Adrenal gland (tissue), 9 donors: ENCODE measurements at regions not wholly inside any gene's neighbourhood (a gene's known extent, or its start where the extent isn't known, plus 50 kb on each side); places are given as distances from the start of the nearest gene placed in this dataset.

Experiments
- DNase-seq, 7 donors: peaks; one replicate each; pipeline ENCODE4 v3.0.0-alpha.2; 2019 to 2020
- H3K27ac ChIP-seq, 5 donors: fragments of 200-600 bp; sonication (generic) in 4 of 5; 1 replicate in 3 of 5; 2 replicates in 2 of 5; pipeline versions ENCODE4 v1.5.1 to v1.8.0; 2016 to 2020; ENCODE audit warnings: mild to moderate bottlenecking in 1 of 5
- H3K27me3 ChIP-seq: fragments of 200-600 bp; 2 replicates; pipeline ENCODE4 v1.8.0; 2021
- H3K36me3 ChIP-seq, 2 donors: fragments of 200-600 bp; replicated peaks in 1 of 2; 1 replicate in 1 of 2; 2 replicates in 1 of 2; pipeline versions ENCODE4 v1.5.1 to v1.8.0; 2018 to 2022
- H3K4me1 ChIP-seq, 2 donors: fragments of 200-600 bp; replicated peaks in 1 of 2; 1 replicate in 1 of 2; 2 replicates in 1 of 2; pipeline versions ENCODE4 v1.5.1 to v1.8.0; 2018 to 2021
- H3K4me3 ChIP-seq, 4 donors: fragments of 200-600 bp; sonication (generic) in 3 of 4; one replicate each; pipeline ENCODE4 v1.5.1; 2016 to 2018
- H3K9me3 ChIP-seq, 3 donors: fragments of 200-600 bp; sonication (generic) in 1 of 3; replicated peaks in 1 of 3; 1 replicate in 2 of 3; 2 replicates in 1 of 3; pipeline versions ENCODE4 v1.5.1 to v1.8.0; 2016 to 2021
- CTCF ChIP-seq, 6 experiments: fragments of 450-650 bp in 4 of 6; fragments of 200-600 bp in 2 of 6; sonication (generic) in 1 of 6; IDR thresholded peaks; 1 replicate in 5 of 6; 2 replicates in 1 of 6; pipeline versions ENCODE4 v1.5.1 to v1.8.0; 2016 to 2021; ENCODE audit warnings: antibody characterized with exemption in 6 of 6, mild to moderate bottlenecking in 2 of 6, moderate library complexity in 1 of 6
- POLR2A ChIP-seq, 2 donors: fragments of 450-650 bp; IDR thresholded peaks; one replicate each; pipeline ENCODE4 v1.6.1; 2017; ENCODE audit warnings: antibody characterized with exemption in 2 of 2, mild to moderate bottlenecking in 2 of 2, moderate library complexity in 1 of 2
- WGBS, 4 donors: extraction: QIAGEN DNeasy Blood & Tissue Kit in 2 of 4; methylation state at CpG; one replicate each; pipeline versions ENCODE4 v1.1.5 to v1.1.7; 2013 to 2017; 5-methylcytosine and 5-hydroxymethylcytosine counted together
- intact Hi-C, 2 donors: fragments of 100-400 bp; cut with DNase I; formaldehyde crosslinking; loops; one replicate each; pipeline versions ENCODE4 v1.14.1 to v1.15.0; 2022 to 2023
- donor health status: healthy with polysubstance abuse.
- donor health status: Bipolar disorder and iron deficiency.
- donor health status: DM: yes; HTN: yes; CAD: no.
- donor health status: DM: no; HTN: no; CAD: no.
- donor health status: DM: no; HTN: no; CAD: no.

- no peaks in the 10 kb centered on the region for H3K36me3 ChIP-seq
- no peaks in the 10 kb centered on the region for H3K27me3 ChIP-seq
- intact Hi-C loops = no loop called here
- TF ChIP-seq POLR2A (IDR thresholded peaks at IDR 0.05) = no peak
- no peak for TF ChIP-seq CTCF (IDR thresholded peaks at IDR 0.05)
- no peaks in the 10 kb centered on the region for H3K4me1 ChIP-seq
- DNase-seq = no peak
- WGBS, 4 donors = 61 to 73% (median 64%) methylated on average over 8 of the region's 8 CpGs
- H3K4me3 ChIP-seq = no peak overlapping the region
- H3K9me3 ChIP-seq = no peaks in the 10 kb centered on the region
- no peak overlapping the region for H3K27ac ChIP-seq
Observed at GRCh38 chr11:127679816-127680545, 679.4 kb upstream of the KIRREL3 start.

GRCh38 chr11:127678631-127679030 is 678.1 kb upstream of the KIRREL3 start:
- WGBS, 4 donors = 63 to 77% (median 66%) methylated on average over 2 of the region's 2 CpGs
- H3K27me3 ChIP-seq = no peaks in the 10 kb centered on the region
- intact Hi-C loops = no loop called here

GRCh38 chr11:127677660-127678425 is 677.3 kb upstream of the KIRREL3 start:
- no peaks in the 10 kb centered on the region for H3K9me3 ChIP-seq
- 80 to 88% (median 85%) methylated on average over 4 of the region's 4 CpGs for WGBS, 4 donors
- no peak overlapping the region for H3K27ac ChIP-seq
- no peak for DNase-seq
- intact Hi-C loops = no loop called here
- H3K36me3 ChIP-seq = no peaks in the 10 kb centered on the region
- H3K4me1 ChIP-seq = no peaks in the 10 kb centered on the region
- no peak for TF ChIP-seq CTCF (IDR thresholded peaks at IDR 0.05)
- H3K4me3 ChIP-seq = no peak overlapping the region
- H3K27me3 ChIP-seq = no peaks in the 10 kb centered on the region

More at GRCh38 chr11:127678631-127679030, 678.1 kb upstream of the KIRREL3 start:
- Histone ChIP-seq H3K36me3 (no peaks in the 10 kb centered on the region), H3K4me1 (no peaks in the 10 kb centered on the region), H3K27ac (no peak overlapping the region), H3K9me3 (no peaks in the 10 kb centered on the region), H3K4me3 (no peak overlapping the region)
- TF ChIP-seq CTCF (IDR thresholded peaks at IDR 0.05) = no peak
- TF ChIP-seq POLR2A (IDR thresholded peaks at IDR 0.05) = no peak
- no peak for DNase-seq

GRCh38 chr11:127675581-127675980 is 675.0 kb upstream of the KIRREL3 start:
- no peaks in the 10 kb centered on the region for H3K36me3 ChIP-seq
- no peaks in the 10 kb centered on the region for H3K27me3 ChIP-seq
- no peak overlapping the region for H3K27ac ChIP-seq
- H3K4me3 ChIP-seq = no peak overlapping the region
- no peak for TF ChIP-seq POLR2A (IDR thresholded peaks at IDR 0.05)
- no peak for TF ChIP-seq CTCF (IDR thresholded peaks at IDR 0.05)
- intact Hi-C loops = no loop called here
- no peaks in the 10 kb centered on the region for H3K9me3 ChIP-seq
- WGBS, 4 donors = 41 to 58% (median 45%) methylated on average over 2 of the region's 2 CpGs
- no peaks in the 10 kb centered on the region for H3K4me1 ChIP-seq
- DNase-seq = no peak
